IMR-90 (cell line): ENCODE measurements at regions not wholly inside any gene's neighbourhood (a gene's known extent, or its start where the extent isn't known, plus 50 kb on each side); places are given as distances from the start of the nearest gene placed in this dataset.

Source experiments
- ATAC-seq: fragments of 200-7000 bp; cut with Tn5 transposase; 2 replicates; pipeline ENCODE4 v1.9.1; 2020; ENCODE audit warnings: low read depth, mild to moderate bottlenecking, moderate library complexity
- BruUV-seq: library from RNA; stranded (reverse); fragments of 400-500 nt; replicated peaks from 2 replicates; lab custom pipeline; 2021; lab: Mats Ljungman, UMichigan
- CTCF ChIA-PET: fragments of 300-600 bp; formaldehyde crosslinking; extraction: SDS; loops from one replicate; lab custom pipeline; 2021; ENCODE audit warnings: antibody characterized with exemption; lab: Yijun Ruan, JAX
- POLR2A ChIA-PET: fragments of 300-600 bp; sonication (Branson Sonifier 250); formaldehyde crosslinking; loops from one replicate; lab custom pipeline; 2022; ENCODE audit warnings: antibody characterized with exemption; ENCODE audit not compliant: unreplicated experiment; lab: Charles Lee
- DNase-seq: peaks from one replicate; pipeline ENCODE4 v3.0.0; 2013
- H2AFZ ChIP-seq: replicated peaks from 2 replicates; pipeline ENCODE3; 2013; ENCODE audit warnings: low read length, mild to moderate bottlenecking; ENCODE audit not compliant: poor library complexity
- H2AK5ac ChIP-seq: 2 replicates; pipeline ENCODE4 v1.6.1; 2013; ENCODE audit warnings: low read depth, low read length, inconsistent platforms
- H2AK9ac ChIP-seq: replicated peaks from 2 replicates; pipeline ENCODE3; 2013; ENCODE audit warnings: mild to moderate bottlenecking, low read depth, low read length, moderate library complexity; ENCODE audit not compliant: poor library complexity
- H2BK120ac ChIP-seq: 2 replicates; pipeline ENCODE4 v1.6.1; 2013; ENCODE audit warnings: low read depth, low read length, inconsistent platforms
- H2BK15ac ChIP-seq: 3 replicates; pipeline ENCODE4 v1.6.1; 2013; ENCODE audit warnings: low read depth, low read length, inconsistent platforms
- H2BK20ac ChIP-seq: 2 replicates; pipeline ENCODE4 v1.6.1; 2013; ENCODE audit warnings: low read depth, mild to moderate bottlenecking, inconsistent platforms, low read length, moderate library complexity
- H2BK5ac ChIP-seq: 2 replicates; pipeline ENCODE4 v1.6.1; 2013; ENCODE audit warnings: mild to moderate bottlenecking, low read depth, low read length, inconsistent platforms; ENCODE audit not compliant: poor library complexity, severe bottlenecking
- H3K14ac ChIP-seq: replicated peaks from 2 replicates; pipeline ENCODE4 v1.6.1; 2013; ENCODE audit warnings: low read depth, low read length, inconsistent platforms
- H3K18ac ChIP-seq: 2 replicates; pipeline ENCODE4 v1.6.1; 2013; ENCODE audit warnings: low read depth, low read length, control low read depth
- H3K23ac ChIP-seq: 2 replicates; pipeline ENCODE4 v1.6.1; 2013; ENCODE audit warnings: low read depth, low read length, inconsistent platforms
- H3K27ac ChIP-seq: 2 replicates; pipeline ENCODE4 v1.5.1; 2013; ENCODE audit warnings: mild to moderate bottlenecking, control low read depth, low read length; ENCODE audit not compliant: insufficient read depth
- H3K27me3 ChIP-seq: 2 replicates; pipeline ENCODE4 v1.6.1; 2013; ENCODE audit warnings: low read length; ENCODE audit not compliant: control insufficient read depth, insufficient read depth
- H3K36me3 ChIP-seq: 2 replicates; pipeline ENCODE4 v1.6.1; 2013; ENCODE audit warnings: low read length, mixed read lengths; ENCODE audit not compliant: control insufficient read depth, insufficient read depth
- H3K4ac ChIP-seq: 2 replicates; pipeline ENCODE4 v1.6.1; 2013; ENCODE audit warnings: low read depth, low read length, inconsistent platforms
- H3K4me1 ChIP-seq: 2 replicates; pipeline ENCODE4 v1.6.1; 2013; ENCODE audit warnings: low read length, mixed read lengths; ENCODE audit not compliant: control insufficient read depth, insufficient read depth
- H3K4me2 ChIP-seq: 2 replicates; pipeline ENCODE4 v1.6.1; 2013; ENCODE audit warnings: low read depth, mild to moderate bottlenecking, control low read depth, low read length, moderate library complexity
- H3K4me3 ChIP-seq: 2 replicates; pipeline ENCODE4 v1.5.1; 2013; ENCODE audit warnings: low read depth, mild to moderate bottlenecking, control low read depth, low read length, moderate library complexity; ENCODE audit not compliant: insufficient read depth
- H3K56ac ChIP-seq: 2 replicates; pipeline ENCODE4 v1.6.1; 2013; ENCODE audit warnings: low read length, inconsistent platforms; ENCODE audit not compliant: insufficient read depth; ENCODE audit errors: extremely low read depth
- H3K79me1 ChIP-seq, 2 experiments: 2 replicates each; pipeline ENCODE4 v1.6.1; 2013; ENCODE audit warnings: low read length in 2 of 2, inconsistent platforms in 1 of 2, low read depth in 1 of 2
- H3K9ac ChIP-seq: 2 replicates; pipeline ENCODE4 v1.6.1; 2013; ENCODE audit warnings: low read depth, low read length, control low read depth
- H3K9me1 ChIP-seq: 2 replicates; pipeline ENCODE4 v1.6.1; 2013; ENCODE audit warnings: low read length, inconsistent platforms; ENCODE audit not compliant: insufficient read depth
- H3K9me3 ChIP-seq: 2 replicates; pipeline ENCODE4 v1.6.1; 2013; ENCODE audit warnings: low read length; ENCODE audit not compliant: control insufficient read depth, insufficient read depth
- H4K20me1 ChIP-seq: 2 replicates; pipeline ENCODE4 v1.6.1; 2013; ENCODE audit warnings: low read length, inconsistent platforms; ENCODE audit not compliant: insufficient read depth
- H4K5ac ChIP-seq: 2 replicates; pipeline ENCODE4 v1.6.1; 2013; ENCODE audit warnings: mild to moderate bottlenecking, low read depth, low read length, control low read depth
- H4K8ac ChIP-seq, 2 experiments: 2 replicates each; pipeline ENCODE4 v1.6.1; 2013; ENCODE audit warnings: low read depth in 2 of 2, low read length in 2 of 2, control low read depth in 1 of 2, inconsistent platforms in 1 of 2
- H4K91ac ChIP-seq: 2 replicates; pipeline ENCODE4 v1.6.1; 2013; ENCODE audit warnings: low read depth, low read length, inconsistent platforms; ENCODE audit not compliant: insufficient read depth
- CHD1 ChIP-seq: IDR thresholded peaks from 2 replicates; pipeline ENCODE4 v1.6.1; 2012; ENCODE audit warnings: low read depth, low read length, improper control_type of control experiment
- MAZ ChIP-seq: IDR thresholded peaks from 2 replicates; pipeline ENCODE4 v1.6.1; 2012; ENCODE audit warnings: low read depth, mild to moderate bottlenecking, low read length, improper control_type of control experiment, moderate library complexity, borderline replicate concordance
- POLR2A ChIP-seq: IDR thresholded peaks from 2 replicates; pipeline ENCODE4 v1.6.1; 2012; ENCODE audit warnings: mild to moderate bottlenecking, low read depth, low read length
- RAD21 ChIP-seq: IDR thresholded peaks from 2 replicates; pipeline ENCODE4 v1.6.1; 2012; ENCODE audit warnings: low read length, improper control_type of control experiment
- RCOR1 ChIP-seq: IDR thresholded peaks from 2 replicates; pipeline ENCODE4 v1.6.1; 2012; ENCODE audit warnings: mild to moderate bottlenecking, low read length, improper control_type of control experiment; ENCODE audit not compliant: insufficient replicate concordance
- WGBS, 2 experiments: methylation state at CpG; one replicate each; pipeline versions ENCODE4 v1.1.5 to v1.1.7; 2013; ENCODE audit warnings: missing lambda C conversion rate in 2 of 2; ENCODE audit not compliant: insufficient read length in 1 of 2; ENCODE audit errors: extremely low coverage in 2 of 2; 5-methylcytosine and 5-hydroxymethylcytosine counted together
- dilution Hi-C: fragments of 300-500 bp; cut with HindIII; formaldehyde crosslinking; loops from one replicate; pipeline ENCODE4 v1.14.3; 2018; ENCODE audit warnings: low sequenced_read_pairs; ENCODE audit not compliant: unreplicated experiment
- in situ Hi-C: fragments of 300-500 bp; cut with MboI; formaldehyde crosslinking; loops from 3 replicates; pipeline ENCODE4 v1.14.3; 2019; ENCODE audit warnings: low sequenced_read_pairs, inconsistent platforms, mixed read lengths
- intact Hi-C: fragments of 100-400 bp; cut with micrococcal nuclease; formaldehyde crosslinking; loops from 2 replicates; pipeline ENCODE4 v1.10.0; 2022
- TF ChIP-seq, protein P1 (sequence below): fragments of 150-350 bp; IDR thresholded peaks from 2 replicates; pipeline ENCODE4 v1.6.1; 2016; ENCODE audit warnings: low read depth, mild to moderate bottlenecking, low read length, moderate library complexity, borderline replicate concordance
- TF ChIP-seq, protein P2 (sequence below): fragments of 150-350 bp; IDR thresholded peaks from 2 replicates; pipeline ENCODE4 v1.6.1; 2017; ENCODE audit warnings: mild to moderate bottlenecking, antibody characterized with exemption, low read length, low read depth

DNA sequence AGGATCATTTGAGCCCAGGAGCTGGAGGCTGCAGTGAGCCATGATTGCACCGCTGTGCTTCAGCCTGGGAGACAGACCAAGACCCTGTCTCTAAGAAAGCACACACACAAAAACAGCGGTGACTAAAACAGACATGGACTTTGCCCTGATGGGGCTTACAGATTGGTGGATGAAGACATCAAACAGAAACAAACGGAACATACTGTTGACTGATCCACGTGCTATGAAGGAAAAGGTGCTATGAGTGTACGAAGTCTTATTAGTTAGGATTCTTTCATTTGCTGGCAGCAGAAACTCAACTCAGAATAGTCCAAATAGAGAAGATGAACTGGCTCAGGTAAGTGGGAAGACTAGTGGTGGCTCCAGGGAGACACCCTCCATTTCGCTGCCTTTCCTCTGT lies 309.8 kb upstream of the N4BP1 start:
- WGBS, 2 experiments, result 80% methylated on average over 1 of the region's 6 CpGs; no CpG with 5 or more reads in 1 of the 2 experiments

More for the DNA sequence above, 309.8 kb upstream of the N4BP1 start:
- no peak overlapping the region for H2BK20ac ChIP-seq
- no peaks in the 10 kb centered on the region for H3K27me3 ChIP-seq
- H2AK5ac ChIP-seq, result no peak overlapping the region
- H3K9me3 ChIP-seq, result no peaks in the 10 kb centered on the region
- H3K14ac ChIP-seq, result no peak overlapping the region
- H4K5ac ChIP-seq, result no peak overlapping the region
- dilution Hi-C loops (no loop called here), intact Hi-C loops (no loop called here), in situ Hi-C loops (no loop called here)
- no peak overlapping the region for H2AFZ ChIP-seq
- no peaks in the 10 kb centered on the region for H3K79me1 ChIP-seq
- H2BK15ac ChIP-seq, result no peak overlapping the region
- H3K4me3 ChIP-seq, result no peak overlapping the region
- no TSS peak for BruUV-seq
- DNase-seq (no peak), ATAC-seq (no peak)
- H2BK5ac ChIP-seq, result no peak overlapping the region
- no peaks in the 10 kb centered on the region for H4K20me1 ChIP-seq
- H4K8ac ChIP-seq, result no peak overlapping the region
- ChIA-PET CTCF (interaction anchor here (0.5 kb wide), 1 partner anchor 1650 kb away, joined by 5 read pairs; no protein-coding TSS in a partner anchor), POLR2A (no interaction called here)
- no peak overlapping the region for H3K9ac ChIP-seq
- H3K18ac ChIP-seq, result no peak overlapping the region
- no peaks in the 10 kb centered on the region for H3K36me3 ChIP-seq
- no peak for TF ChIP-seq RAD21
- no peak for TF ChIP-seq MAZ
- no peak for TF ChIP-seq POLR2A
- TF ChIP-seq, protein P1, sequence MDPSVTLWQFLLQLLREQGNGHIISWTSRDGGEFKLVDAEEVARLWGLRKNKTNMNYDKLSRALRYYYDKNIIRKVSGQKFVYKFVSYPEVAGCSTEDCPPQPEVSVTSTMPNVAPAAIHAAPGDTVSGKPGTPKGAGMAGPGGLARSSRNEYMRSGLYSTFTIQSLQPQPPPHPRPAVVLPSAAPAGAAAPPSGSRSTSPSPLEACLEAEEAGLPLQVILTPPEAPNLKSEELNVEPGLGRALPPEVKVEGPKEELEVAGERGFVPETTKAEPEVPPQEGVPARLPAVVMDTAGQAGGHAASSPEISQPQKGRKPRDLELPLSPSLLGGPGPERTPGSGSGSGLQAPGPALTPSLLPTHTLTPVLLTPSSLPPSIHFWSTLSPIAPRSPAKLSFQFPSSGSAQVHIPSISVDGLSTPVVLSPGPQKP, result no peak
- no peak for TF ChIP-seq CHD1
- TF ChIP-seq RCOR1, result no peak
- TF ChIP-seq, protein P2, sequence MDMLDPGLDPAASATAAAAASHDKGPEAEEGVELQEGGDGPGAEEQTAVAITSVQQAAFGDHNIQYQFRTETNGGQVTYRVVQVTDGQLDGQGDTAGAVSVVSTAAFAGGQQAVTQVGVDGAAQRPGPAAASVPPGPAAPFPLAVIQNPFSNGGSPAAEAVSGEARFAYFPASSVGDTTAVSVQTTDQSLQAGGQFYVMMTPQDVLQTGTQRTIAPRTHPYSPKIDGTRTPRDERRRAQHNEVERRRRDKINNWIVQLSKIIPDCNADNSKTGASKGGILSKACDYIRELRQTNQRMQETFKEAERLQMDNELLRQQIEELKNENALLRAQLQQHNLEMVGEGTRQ, result no peak
- no peak overlapping the region for H3K4ac ChIP-seq
- H4K91ac ChIP-seq, result no peak overlapping the region
- H3K9me1 ChIP-seq, result no peaks in the 10 kb centered on the region; the same call in 1 of the 2 replicates
- H2BK120ac ChIP-seq, result no peak overlapping the region
- no peak overlapping the region for H2AK9ac ChIP-seq
- H3K23ac ChIP-seq, result no peak overlapping the region
- H3K27ac ChIP-seq, result no peak overlapping the region
- H3K56ac ChIP-seq, result no peak overlapping the region
- H3K4me2 ChIP-seq, result no peak overlapping the region
- no peaks in the 10 kb centered on the region for H3K4me1 ChIP-seq
